ENCODE measurements at regions not wholly inside any gene's neighbourhood (a gene's known extent, or its start where the extent isn't known, plus 50 kb on each side); places are given as distances from the start of the nearest gene placed in this dataset.

- Histone ChIP-seq H3K27ac (no peak overlapping the region), H3K4me1 (no peaks in the 10 kb centered on the region), H3K9me3 (no peaks in the 10 kb centered on the region), H3K27me3 (no peaks in the 10 kb centered on the region), H3K4me3 (no peak overlapping the region), H3K36me3 (no peaks in the 10 kb centered on the region)
- TF ChIP-seq CTCF (IDR thresholded peaks at IDR 0.05), result no peak
- no peak for TF ChIP-seq POLR2A (IDR thresholded peaks at IDR 0.05)
- DNase-seq, result no peak
- WGBS, 2 donors, result 46 to 50% methylated on average over 2 of the region's 2 CpGs
- intact Hi-C loops (cut with DNase I), result no loop called here
Observed at GRCh38 chr1:58094221-58094620, 452.3 kb downstream of the OMA1 start.

- Histone ChIP-seq H3K4me3 (no peak overlapping the region), H3K36me3 (no peaks in the 10 kb centered on the region), H3K27me3 (no peaks in the 10 kb centered on the region), H3K9me3 (no peaks in the 10 kb centered on the region), H3K27ac (no peak overlapping the region), H3K4me1 (no peaks in the 10 kb centered on the region)
- no peak for DNase-seq
- intact Hi-C loops (cut with DNase I), result no loop called here
- no peak for TF ChIP-seq CTCF (IDR thresholded peaks at IDR 0.05)
- no peak for TF ChIP-seq POLR2A (IDR thresholded peaks at IDR 0.05)
- WGBS, 2 donors, result 40 to 50% methylated on average over 2 of the region's 2 CpGs
Observed at GRCh38 chr1:58090640-58091039, 455.9 kb downstream of the OMA1 start.

GRCh38 chr1:58089898-58090534 is 456.5 kb downstream of the OMA1 start:
- intact Hi-C loops (cut with DNase I), result no loop called here
- 51 to 53% methylated on average over 10 of the region's 10 CpGs for WGBS, 2 donors
- H3K27me3 ChIP-seq, result no peaks in the 10 kb centered on the region
- TF ChIP-seq POLR2A (IDR thresholded peaks at IDR 0.05) (no peak), CTCF (IDR thresholded peaks at IDR 0.05) (no peak)
- H3K4me3 ChIP-seq, result no peak overlapping the region
- H3K9me3 ChIP-seq, result no peaks in the 10 kb centered on the region
- no peaks in the 10 kb centered on the region for H3K36me3 ChIP-seq
- H3K27ac ChIP-seq, result no peak overlapping the region
- no peaks in the 10 kb centered on the region for H3K4me1 ChIP-seq
- DNase-seq, result no peak

GRCh38 chr1:58084266-58084665 is 462.3 kb downstream of the OMA1 start:
- Histone ChIP-seq H3K36me3 (no peaks in the 10 kb centered on the region), H3K9me3 (no peaks in the 10 kb centered on the region), H3K4me1 (no peaks in the 10 kb centered on the region), H3K4me3 (no peak overlapping the region), H3K27ac (no peak overlapping the region), H3K27me3 (no peaks in the 10 kb centered on the region)
- no peak for DNase-seq
- intact Hi-C loops (cut with DNase I), result no loop called here
- TF ChIP-seq POLR2A (IDR thresholded peaks at IDR 0.05) (no peak), CTCF (IDR thresholded peaks at IDR 0.05) (no peak)
- 39 to 41% methylated on average over 3 of the region's 3 CpGs for WGBS, 2 donors

- Histone ChIP-seq H3K9me3 (no peaks in the 10 kb centered on the region), H3K27ac (no peak overlapping the region), H3K4me1 (no peaks in the 10 kb centered on the region), H3K4me3 (no peak overlapping the region), H3K27me3 (no peaks in the 10 kb centered on the region), H3K36me3 (no peaks in the 10 kb centered on the region)
- TF ChIP-seq CTCF (IDR thresholded peaks at IDR 0.05), result no peak
- intact Hi-C loops (cut with DNase I), result no loop called here
- DNase-seq, result no peak
- WGBS, 2 donors, result 70% methylated on average over 5 of the region's 5 CpGs
Observed at GRCh38 chr1:58082596-58082995, 463.9 kb downstream of the OMA1 start.
